ENCODE measurements at regions not wholly inside any gene's neighbourhood (a gene's known extent, or its start where the extent isn't known, plus 50 kb on each side); places are given as distances from the start of the nearest gene placed in this dataset.
"Not testable (repeated sequence)": the region's sequence is repeated elsewhere in the genome, so short reads cannot be mapped to it uniquely, and the experiment has no call there.

DNA sequence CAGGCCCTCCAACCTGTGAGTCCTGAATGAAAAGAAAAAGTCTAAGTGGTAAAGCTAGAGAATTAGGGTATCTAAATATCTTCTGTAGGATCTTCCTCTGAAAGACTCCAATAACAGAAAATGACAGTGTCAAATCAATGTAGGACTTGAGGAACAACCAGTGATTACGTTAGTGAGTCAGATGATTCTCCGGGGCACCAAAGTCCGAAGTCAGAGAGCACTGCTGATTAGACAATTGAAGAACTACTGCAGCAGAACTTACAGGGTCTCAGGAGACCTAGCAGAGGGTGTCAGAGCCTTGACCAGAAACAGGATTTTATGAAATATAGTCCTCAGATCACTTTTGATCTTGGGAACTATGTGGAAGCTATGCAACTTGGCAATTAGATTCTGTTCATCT, 605.8 kb downstream of the EPHA3 start:
- ATAC-seq (ENCODE audit: low read depth in 2 of 2) (no peak), DNase-seq (no peak)
- Mint-ChIP-seq H3K4me3 (no peak overlapping the region), H3K27ac (no peak overlapping the region), H3K4me1 (no peaks in the 10 kb centered on the region), H3K27me3 (no peaks in the 10 kb centered on the region), H3K36me3 (no peaks in the 10 kb centered on the region), H3K9me3 (peaks cover 4 to 36% (median 11%) of the 10 kb centered on the region in 7 donors)
- Histone ChIP-seq H3K4me3 (ENCODE audit: low read depth, low read length) (no peak overlapping the region), H3K36me3 (ENCODE audit: control insufficient read depth, insufficient read depth, low read length) (no peaks in the 10 kb centered on the region), H3K9me3 (ENCODE audit: control insufficient read depth in 2 of 2, low read length in 2 of 2) (no peaks in the 10 kb centered on the region), H3K27me3 (ENCODE audit: control insufficient read depth, insufficient read depth, low read length) (no peaks in the 10 kb centered on the region), H3K27ac (ENCODE audit: insufficient read depth, low read length, poor library complexity, severe bottlenecking) (no peak overlapping the region), H3K4me1 (ENCODE audit: control insufficient read depth, insufficient read depth, low read length, poor library complexity, severe bottlenecking) (no peaks in the 10 kb centered on the region)

DNA sequence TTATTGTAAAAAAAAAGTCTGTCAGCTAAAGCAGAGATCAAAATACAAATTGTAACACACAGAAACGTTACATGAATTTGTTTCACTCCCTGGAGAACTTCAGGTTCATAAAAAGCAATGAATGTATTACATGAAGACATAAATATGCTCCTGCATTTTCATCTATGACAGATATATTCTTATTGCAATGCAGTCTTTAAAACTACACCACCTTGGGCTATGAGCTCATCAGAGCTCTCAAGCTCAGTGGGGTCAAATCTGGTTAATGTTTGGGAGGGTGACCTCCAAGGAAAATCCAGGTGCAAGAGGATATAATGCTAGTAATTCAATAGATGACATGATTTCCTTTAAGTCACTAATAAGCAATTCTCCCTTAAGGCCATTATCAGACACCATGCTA, 606.8 kb downstream of the EPHA3 start:
- Mint-ChIP-seq H3K4me1 (no peaks in the 10 kb centered on the region), H3K36me3 (no peaks in the 10 kb centered on the region), H3K4me3 (no peak overlapping the region), H3K9me3 (peaks cover 4 to 38% (median 9%) of the 10 kb centered on the region in 7 donors), H3K27me3 (no peaks in the 10 kb centered on the region), H3K27ac (no peak overlapping the region)
- Histone ChIP-seq H3K27ac (ENCODE audit: insufficient read depth, low read length, poor library complexity, severe bottlenecking) (no peak overlapping the region), H3K9me3 (ENCODE audit: control insufficient read depth in 2 of 2, low read length in 2 of 2) (no peaks in the 10 kb centered on the region), H3K4me3 (ENCODE audit: low read depth, low read length) (no peak overlapping the region), H3K4me1 (ENCODE audit: control insufficient read depth, insufficient read depth, low read length, poor library complexity, severe bottlenecking) (no peaks in the 10 kb centered on the region), H3K36me3 (ENCODE audit: control insufficient read depth, insufficient read depth, low read length) (no peaks in the 10 kb centered on the region), H3K27me3 (ENCODE audit: control insufficient read depth, insufficient read depth, low read length) (no peaks in the 10 kb centered on the region)
- no peak for ATAC-seq (ENCODE audit: low read depth in 2 of 2)
- DNase-seq: no peak

DNA sequence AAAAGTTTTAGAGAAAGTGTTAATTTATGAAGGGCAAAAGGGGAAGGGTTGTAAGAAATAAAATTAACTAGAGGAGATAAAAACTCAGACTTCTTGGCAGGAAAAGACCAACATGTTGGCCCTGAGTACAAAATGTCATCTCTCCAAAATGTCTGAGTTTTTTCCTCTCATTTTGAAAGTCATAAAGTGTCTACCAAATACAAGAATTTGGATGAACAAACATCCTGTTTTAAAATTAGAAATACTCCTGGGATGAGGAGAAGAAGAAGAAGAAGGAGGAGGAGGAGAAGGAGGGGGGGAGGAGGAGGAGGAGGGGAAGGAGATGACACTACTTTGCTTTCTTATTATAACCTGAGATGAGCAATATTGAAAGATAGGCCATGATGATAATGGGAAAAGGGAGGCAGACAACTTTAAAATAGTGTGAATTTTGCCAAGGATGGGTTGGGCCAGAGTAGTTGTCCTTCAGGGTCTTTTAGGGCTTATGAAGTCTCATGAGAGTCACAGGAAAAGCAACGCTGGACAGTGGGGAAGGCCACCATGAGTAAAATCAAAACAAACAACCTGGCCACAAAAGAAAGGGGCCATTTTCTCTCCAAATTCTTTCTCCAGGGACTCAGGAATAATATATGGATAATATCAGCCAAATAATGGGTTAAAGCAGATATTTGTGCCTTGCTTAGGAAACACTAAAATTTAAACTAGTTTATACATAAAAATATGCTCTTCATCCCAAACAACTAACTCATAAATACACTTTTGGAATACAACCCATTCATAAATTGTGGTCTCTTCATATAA, 632.9 kb downstream of the EPHA3 start:
- peaks cover 0 to 11% (median 5%) of the 10 kb centered on the region in 7 donors for H3K9me3 Mint-ChIP-seq
- no peaks in the 10 kb centered on the region for H3K27me3 Mint-ChIP-seq
- no peak overlapping the region for H3K4me3 Mint-ChIP-seq
- no peaks in the 10 kb centered on the region for H3K4me1 ChIP-seq (ENCODE audit: control insufficient read depth, insufficient read depth, low read length, poor library complexity, severe bottlenecking)
- peaks cover 0 to 4% of the 10 kb centered on the region in 2 experiments for H3K9me3 ChIP-seq (ENCODE audit: control insufficient read depth in 2 of 2, low read length in 2 of 2)
- no peaks in the 10 kb centered on the region for H3K36me3 Mint-ChIP-seq
- no peak overlapping the region for H3K27ac ChIP-seq (ENCODE audit: insufficient read depth, low read length, poor library complexity, severe bottlenecking)
- no peaks in the 10 kb centered on the region for H3K36me3 ChIP-seq (ENCODE audit: control insufficient read depth, insufficient read depth, low read length)
- H3K4me3 ChIP-seq (ENCODE audit: low read depth, low read length): no peak overlapping the region
- H3K4me1 Mint-ChIP-seq: no peaks in the 10 kb centered on the region
- H3K27me3 ChIP-seq (ENCODE audit: control insufficient read depth, insufficient read depth, low read length): no peaks in the 10 kb centered on the region
- no peak overlapping the region for H3K27ac Mint-ChIP-seq
- DNase-seq (no peak), ATAC-seq (ENCODE audit: low read depth in 2 of 2) (no peak)

DNA sequence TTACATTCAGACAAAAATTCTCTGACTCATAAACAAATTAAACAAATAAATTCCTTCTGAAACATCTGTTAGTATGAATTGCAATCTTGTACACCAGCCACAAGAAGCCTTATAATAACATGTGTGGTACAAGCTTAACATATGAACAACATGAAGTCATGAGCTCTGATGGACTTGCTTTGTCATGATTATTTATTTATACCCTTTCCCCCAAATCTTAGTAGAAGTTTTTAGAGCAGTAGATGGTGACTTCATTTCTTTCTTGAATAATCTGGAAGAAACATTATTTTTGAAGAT, 633.4 kb downstream of the EPHA3 start:
- Mint-ChIP-seq H3K9me3 (peaks cover under 1 to 14% (median 10%) of the 10 kb centered on the region in 7 donors), H3K4me3 (no peak overlapping the region), H3K27ac (no peak overlapping the region), H3K4me1 (no peaks in the 10 kb centered on the region), H3K36me3 (no peaks in the 10 kb centered on the region), H3K27me3 (no peaks in the 10 kb centered on the region)
- Histone ChIP-seq H3K27ac (ENCODE audit: insufficient read depth, low read length, poor library complexity, severe bottlenecking) (no peak overlapping the region), H3K27me3 (ENCODE audit: control insufficient read depth, insufficient read depth, low read length) (no peaks in the 10 kb centered on the region), H3K4me3 (ENCODE audit: low read depth, low read length) (no peak overlapping the region), H3K9me3 (ENCODE audit: control insufficient read depth in 2 of 2, low read length in 2 of 2) (peaks cover 0 to 4% of the 10 kb centered on the region in 2 experiments), H3K36me3 (ENCODE audit: control insufficient read depth, insufficient read depth, low read length) (no peaks in the 10 kb centered on the region), H3K4me1 (ENCODE audit: control insufficient read depth, insufficient read depth, low read length, poor library complexity, severe bottlenecking) (no peaks in the 10 kb centered on the region)
- DNase-seq (no peak), ATAC-seq (ENCODE audit: low read depth in 2 of 2) (no peak)

DNA sequence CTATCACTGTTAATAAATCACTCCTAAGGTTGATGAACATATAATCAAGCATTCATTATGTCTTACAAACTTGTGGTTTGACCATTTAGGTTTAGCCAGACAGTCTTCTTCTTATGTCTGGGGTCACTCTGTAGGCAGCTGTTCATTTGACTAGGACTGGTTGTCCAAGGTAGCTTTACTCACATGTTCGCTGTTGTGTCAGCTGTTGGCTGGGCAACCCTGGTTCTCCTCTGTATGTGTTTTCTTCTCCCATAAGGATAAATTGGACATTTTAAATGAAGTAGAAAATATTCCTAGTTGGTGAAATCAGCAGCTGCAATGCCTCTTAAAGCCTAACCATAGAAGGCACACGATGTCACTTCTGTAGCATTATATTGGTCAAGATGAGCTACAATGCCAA, 635.1 kb downstream of the EPHA3 start:
- ATAC-seq (ENCODE audit: low read depth in 2 of 2): no peak
- Histone ChIP-seq H3K36me3 (ENCODE audit: control insufficient read depth, insufficient read depth, low read length) (no peaks in the 10 kb centered on the region), H3K27ac (ENCODE audit: insufficient read depth, low read length, poor library complexity, severe bottlenecking) (no peak overlapping the region), H3K4me3 (ENCODE audit: low read depth, low read length) (no peak overlapping the region), H3K4me1 (ENCODE audit: control insufficient read depth, insufficient read depth, low read length, poor library complexity, severe bottlenecking) (no peaks in the 10 kb centered on the region), H3K9me3 (ENCODE audit: control insufficient read depth in 2 of 2, low read length in 2 of 2) (peaks cover 4 to 7% of the 10 kb centered on the region in 2 experiments), H3K27me3 (ENCODE audit: control insufficient read depth, insufficient read depth, low read length) (no peaks in the 10 kb centered on the region)
- H3K4me1 Mint-ChIP-seq: no peaks in the 10 kb centered on the region
- H3K4me3 Mint-ChIP-seq: no peak overlapping the region
- no peaks in the 10 kb centered on the region for H3K27me3 Mint-ChIP-seq
- no peak overlapping the region for H3K27ac Mint-ChIP-seq
- peaks cover 2 to 19% (median 8%) of the 10 kb centered on the region in 7 donors for H3K9me3 Mint-ChIP-seq
- no peaks in the 10 kb centered on the region for H3K36me3 Mint-ChIP-seq
- DNase-seq: no peak

DNA sequence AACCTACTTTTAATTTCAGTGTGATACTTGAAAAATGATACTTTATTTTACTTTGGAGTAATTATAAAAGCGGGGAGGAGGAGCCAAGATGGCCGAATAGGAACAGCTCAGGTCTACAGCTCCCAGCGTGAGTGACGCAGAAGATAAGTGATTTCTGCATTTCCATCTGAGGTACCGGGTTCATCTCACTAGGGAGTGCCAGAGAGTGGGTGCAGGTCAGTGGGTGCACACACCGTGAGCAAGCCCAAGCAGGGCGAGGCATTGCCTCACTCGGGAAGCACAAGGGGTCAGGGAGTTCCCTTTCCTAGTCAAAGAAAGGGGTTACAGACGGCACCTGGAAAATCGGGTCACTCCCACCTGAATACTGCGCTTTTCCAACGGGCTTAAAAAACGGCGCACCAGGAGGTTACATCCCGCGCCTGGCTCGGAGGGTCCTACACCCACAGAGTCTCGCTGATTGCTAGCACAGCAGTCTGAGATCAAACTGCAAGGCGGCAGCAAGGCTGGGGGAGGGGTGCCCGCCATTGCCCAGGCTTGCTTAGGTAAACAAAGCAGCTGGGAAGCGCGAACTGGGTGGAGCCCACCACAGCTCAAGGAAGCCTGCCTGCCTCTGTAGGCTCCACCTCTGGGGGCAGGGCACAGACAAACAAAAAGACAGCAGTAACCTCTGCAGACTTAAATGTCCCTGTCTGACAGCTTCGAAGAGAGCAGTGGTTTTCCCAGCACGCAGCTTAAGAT, 640.3 kb downstream of the EPHA3 start:
- not testable (repeated sequence) for ATAC-seq (ENCODE audit: low read depth in 2 of 2); H3K4me3 ChIP-seq (ENCODE audit: low read depth, low read length); H3K27ac Mint-ChIP-seq; H3K4me3 Mint-ChIP-seq; DNase-seq; H3K27me3 Mint-ChIP-seq; H3K27ac ChIP-seq (ENCODE audit: insufficient read depth, low read length, poor library complexity, severe bottlenecking); H3K4me1 Mint-ChIP-seq; H3K36me3 ChIP-seq (ENCODE audit: control insufficient read depth, insufficient read depth, low read length); H3K36me3 Mint-ChIP-seq; H3K4me1 ChIP-seq (ENCODE audit: control insufficient read depth, insufficient read depth, low read length, poor library complexity, severe bottlenecking); H3K9me3 ChIP-seq (ENCODE audit: control insufficient read depth in 2 of 2, low read length in 2 of 2); H3K27me3 ChIP-seq (ENCODE audit: control insufficient read depth, insufficient read depth, low read length)
- peaks cover 2 to 22% (median 10%) of the 10 kb centered on the region in 7 donors for H3K9me3 Mint-ChIP-seq

DNA sequence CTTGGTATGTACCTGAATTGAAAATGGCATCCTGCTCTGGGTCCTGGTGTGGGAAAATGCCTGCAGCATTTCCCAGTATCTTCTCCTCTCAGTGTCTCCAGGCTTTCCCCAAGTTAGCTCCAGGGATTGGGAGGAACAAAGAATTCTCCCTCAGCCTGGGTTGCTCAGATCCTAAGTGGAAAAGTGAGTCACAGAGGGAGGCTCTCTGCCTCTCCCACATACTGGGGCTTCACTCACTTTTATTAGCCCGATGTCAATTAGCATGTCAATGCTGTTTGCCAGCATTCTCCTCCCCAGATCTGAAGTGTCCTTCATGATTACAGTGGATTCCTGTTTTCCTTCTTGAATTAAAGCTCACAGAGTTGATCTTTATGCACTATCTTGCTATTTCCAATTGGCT, 655.0 kb downstream of the EPHA3 start:
- Histone ChIP-seq H3K9me3 (ENCODE audit: control insufficient read depth in 2 of 2, low read length in 2 of 2) (peaks cover 3 to 6% of the 10 kb centered on the region in 2 experiments), H3K27ac (ENCODE audit: insufficient read depth, low read length, poor library complexity, severe bottlenecking) (no peak overlapping the region), H3K4me3 (ENCODE audit: low read depth, low read length) (no peak overlapping the region), H3K4me1 (ENCODE audit: control insufficient read depth, insufficient read depth, low read length, poor library complexity, severe bottlenecking) (no peaks in the 10 kb centered on the region), H3K36me3 (ENCODE audit: control insufficient read depth, insufficient read depth, low read length) (no peaks in the 10 kb centered on the region), H3K27me3 (ENCODE audit: control insufficient read depth, insufficient read depth, low read length) (no peaks in the 10 kb centered on the region)
- Mint-ChIP-seq H3K9me3 (peaks cover 0 to 23% (median 12%) of the 10 kb centered on the region in 7 donors), H3K27me3 (no peaks in the 10 kb centered on the region), H3K36me3 (no peaks in the 10 kb centered on the region), H3K27ac (no peak overlapping the region), H3K4me1 (no peaks in the 10 kb centered on the region), H3K4me3 (no peak overlapping the region)
- no peak for DNase-seq
- no peak for ATAC-seq (ENCODE audit: low read depth in 2 of 2)

Measured in CD4-positive, CD25-positive, alpha-beta regulatory T cell (primary cell).